ENCODE measurements at regions not wholly inside any gene's neighbourhood (a gene's known extent, or its start where the extent isn't known, plus 50 kb on each side); places are given as distances from the start of the nearest gene placed in this dataset.

DNA sequence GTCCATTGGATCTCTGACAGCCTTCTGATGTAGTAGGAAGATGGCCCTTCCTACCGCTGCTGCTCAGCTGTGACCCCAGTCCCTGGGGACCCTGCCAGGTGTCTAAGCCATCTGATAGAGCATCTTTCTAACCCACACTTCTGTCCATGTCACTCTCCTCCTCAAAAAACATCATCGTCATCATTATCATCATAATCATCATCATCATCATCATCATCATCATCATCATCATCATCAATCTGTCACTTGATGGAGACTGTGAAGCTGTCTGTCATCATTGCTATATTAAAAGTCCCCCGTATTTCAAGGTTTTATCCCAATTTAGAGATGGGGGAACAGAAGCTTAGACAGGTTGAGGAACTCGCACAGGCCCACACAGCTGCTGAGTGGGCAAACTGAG, 75.1 kb upstream of the SLC6A11 start:
- peaks cover 55% of the 10 kb centered on the region for H3K27me3 Mint-ChIP-seq (ENCODE audit: insufficient read depth, unreplicated experiment)
- H3K4me3 Mint-ChIP-seq (ENCODE audit: unreplicated experiment), result no peak overlapping the region
- POLR2A ChIA-PET, result interaction anchor here (0.7 kb wide), 1 partner anchor 79 kb away, joined by 3 read pairs; no protein-coding TSS in a partner anchor
- no peaks in the 10 kb centered on the region for H3K4me1 Mint-ChIP-seq (ENCODE audit: insufficient read depth, unreplicated experiment)
- no TSS peak for BruUV-seq (replicated peaks)
- H3K9me3 Mint-ChIP-seq (ENCODE audit: unreplicated experiment), result no peaks in the 10 kb centered on the region
- CTCF ChIA-PET, result interaction anchor here (0.6 to 7.5 kb wide), 6 partner anchors 8 to 404 kb away, joined by 3 to 103 read pairs (median 11); no protein-coding TSS in a partner anchor
- H3K27ac Mint-ChIP-seq (ENCODE audit: low read depth, unreplicated experiment), result no peak overlapping the region
- intact Hi-C loops (cut with micrococcal nuclease), result no loop called here
- no peak for DNase-seq (ENCODE audit: unreplicated experiment)
- no peaks in the 10 kb centered on the region for H3K36me3 Mint-ChIP-seq (ENCODE audit: insufficient read depth, unreplicated experiment)
- TF ChIP-seq, protein P1, sequence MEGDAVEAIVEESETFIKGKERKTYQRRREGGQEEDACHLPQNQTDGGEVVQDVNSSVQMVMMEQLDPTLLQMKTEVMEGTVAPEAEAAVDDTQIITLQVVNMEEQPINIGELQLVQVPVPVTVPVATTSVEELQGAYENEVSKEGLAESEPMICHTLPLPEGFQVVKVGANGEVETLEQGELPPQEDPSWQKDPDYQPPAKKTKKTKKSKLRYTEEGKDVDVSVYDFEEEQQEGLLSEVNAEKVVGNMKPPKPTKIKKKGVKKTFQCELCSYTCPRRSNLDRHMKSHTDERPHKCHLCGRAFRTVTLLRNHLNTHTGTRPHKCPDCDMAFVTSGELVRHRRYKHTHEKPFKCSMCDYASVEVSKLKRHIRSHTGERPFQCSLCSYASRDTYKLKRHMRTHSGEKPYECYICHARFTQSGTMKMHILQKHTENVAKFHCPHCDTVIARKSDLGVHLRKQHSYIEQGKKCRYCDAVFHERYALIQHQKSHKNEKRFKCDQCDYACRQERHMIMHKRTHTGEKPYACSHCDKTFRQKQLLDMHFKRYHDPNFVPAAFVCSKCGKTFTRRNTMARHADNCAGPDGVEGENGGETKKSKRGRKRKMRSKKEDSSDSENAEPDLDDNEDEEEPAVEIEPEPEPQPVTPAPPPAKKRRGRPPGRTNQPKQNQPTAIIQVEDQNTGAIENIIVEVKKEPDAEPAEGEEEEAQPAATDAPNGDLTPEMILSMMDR (IDR thresholded peaks at IDR 0.05; ENCODE audit: unreplicated experiment), result no peak

DNA sequence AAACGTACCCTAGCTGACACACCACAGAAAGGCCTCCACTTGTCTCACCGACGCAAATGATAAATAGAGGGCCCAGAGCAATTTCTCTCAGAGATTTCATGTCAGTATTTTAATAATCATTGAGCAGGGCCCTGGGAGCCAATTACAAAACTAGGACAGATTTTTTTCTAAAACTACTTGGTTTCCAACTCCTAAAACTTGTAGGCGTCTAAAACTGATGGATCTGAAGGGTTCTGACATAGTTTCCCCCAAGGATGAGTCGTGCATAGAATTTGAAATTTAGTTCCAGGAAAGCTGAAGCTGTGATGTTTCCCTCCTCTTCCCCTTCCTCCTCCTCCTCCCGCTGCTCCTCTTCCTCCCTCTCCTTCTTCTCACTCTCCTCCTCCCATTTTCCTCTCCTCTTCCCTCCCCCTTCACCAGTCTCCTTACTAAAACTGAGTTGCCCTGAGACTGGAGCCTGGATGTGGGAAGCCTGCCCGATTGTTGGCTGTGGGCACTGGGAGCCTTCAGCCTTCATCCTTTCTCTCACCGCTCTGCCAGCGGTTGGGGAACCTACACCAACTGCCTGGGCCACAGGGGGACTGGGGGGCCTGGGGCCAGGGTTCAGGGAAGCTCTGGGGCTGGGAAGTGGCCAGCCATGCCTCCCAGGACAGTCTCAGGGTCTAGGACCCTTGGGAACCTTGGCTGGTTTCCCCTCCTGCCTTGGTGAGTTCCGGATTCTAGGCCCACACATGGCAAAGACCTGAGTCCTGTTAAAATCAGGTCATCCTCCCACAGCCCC, 73.9 kb upstream of the SLC6A11 start:
- intact Hi-C loops (cut with micrococcal nuclease), result no loop called here
- POLR2A ChIA-PET, result interaction anchor here (0.5 kb wide), 1 partner anchor 10 kb away, joined by 3 read pairs; no protein-coding TSS in a partner anchor
- Mint-ChIP-seq H3K27me3 (ENCODE audit: insufficient read depth, unreplicated experiment) (peaks cover 55% of the 10 kb centered on the region), H3K36me3 (ENCODE audit: insufficient read depth, unreplicated experiment) (no peaks in the 10 kb centered on the region), H3K4me1 (ENCODE audit: insufficient read depth, unreplicated experiment) (no peaks in the 10 kb centered on the region), H3K4me3 (ENCODE audit: unreplicated experiment) (no peak overlapping the region), H3K9me3 (ENCODE audit: unreplicated experiment) (no peaks in the 10 kb centered on the region), H3K27ac (ENCODE audit: low read depth, unreplicated experiment) (no peak overlapping the region)
- CTCF ChIA-PET, result interaction anchor here (0.8 kb wide), 1 partner anchor 1025 kb away, joined by 3 read pairs; no protein-coding TSS in a partner anchor
- TF ChIP-seq, protein P1 (IDR thresholded peaks at IDR 0.05; ENCODE audit: unreplicated experiment), result no peak
- DNase-seq (ENCODE audit: unreplicated experiment), result no peak
- no TSS peak for BruUV-seq (replicated peaks)

DNA sequence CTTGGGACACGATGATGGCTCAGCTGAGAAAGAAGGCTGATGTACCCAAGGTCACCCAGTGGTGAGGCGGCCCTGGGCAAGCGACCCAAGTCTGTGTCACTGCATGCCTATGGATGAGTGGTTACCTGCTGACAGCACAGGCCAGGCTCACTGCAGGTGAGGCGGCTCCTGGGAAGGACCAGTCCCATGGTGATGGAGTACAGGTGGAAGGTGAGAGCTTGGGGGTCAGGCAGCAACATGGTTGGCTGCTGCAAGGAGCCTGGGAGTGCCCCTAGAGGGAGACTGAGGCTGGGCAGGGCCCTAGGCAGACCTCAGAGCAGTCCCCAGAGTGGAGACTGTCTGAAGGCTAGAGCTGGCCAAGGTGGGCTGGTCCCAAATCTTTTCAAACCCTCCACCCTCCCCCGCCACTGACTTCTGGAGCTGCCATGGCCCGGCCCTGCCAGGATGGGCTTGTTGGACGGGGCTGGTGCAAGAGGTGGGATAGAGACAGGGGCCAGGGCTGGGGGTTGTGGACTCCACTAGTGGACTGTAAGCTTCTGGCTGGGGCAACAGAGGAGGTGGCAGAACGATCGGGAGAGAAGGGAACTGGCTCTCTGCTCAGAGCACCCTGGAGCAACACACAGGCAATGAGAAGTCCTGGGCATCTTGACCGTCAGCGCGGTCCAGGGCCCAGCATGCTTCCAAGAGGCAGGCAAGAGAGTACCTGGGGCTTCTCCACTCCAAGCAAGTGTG, 72.5 kb upstream of the SLC6A11 start:
- no peak overlapping the region for H3K27ac Mint-ChIP-seq (ENCODE audit: low read depth, unreplicated experiment)
- intact Hi-C loops (cut with micrococcal nuclease), result no loop called here
- CTCF ChIA-PET, result interaction anchor here (0.6 to 0.8 kb wide), 4 partner anchors 10 to 327 kb away, joined by 3 read pairs; no protein-coding TSS in a partner anchor
- no peak for DNase-seq (ENCODE audit: unreplicated experiment)
- no TSS peak for BruUV-seq (replicated peaks)
- H3K4me1 Mint-ChIP-seq (ENCODE audit: insufficient read depth, unreplicated experiment), result no peaks in the 10 kb centered on the region
- no peaks in the 10 kb centered on the region for H3K9me3 Mint-ChIP-seq (ENCODE audit: unreplicated experiment)
- H3K36me3 Mint-ChIP-seq (ENCODE audit: insufficient read depth, unreplicated experiment), result no peaks in the 10 kb centered on the region
- TF ChIP-seq, protein P1 (IDR thresholded peaks at IDR 0.05; ENCODE audit: unreplicated experiment), result no peak
- H3K27me3 Mint-ChIP-seq (ENCODE audit: insufficient read depth, unreplicated experiment), result peaks cover 40% of the 10 kb centered on the region
- no peak overlapping the region for H3K4me3 Mint-ChIP-seq (ENCODE audit: unreplicated experiment)
- POLR2A ChIA-PET, result interaction anchor here (0.6 kb wide), 2 partner anchors 305 to 1663 kb away, joined by 3 read pairs; no protein-coding TSS in a partner anchor

DNA sequence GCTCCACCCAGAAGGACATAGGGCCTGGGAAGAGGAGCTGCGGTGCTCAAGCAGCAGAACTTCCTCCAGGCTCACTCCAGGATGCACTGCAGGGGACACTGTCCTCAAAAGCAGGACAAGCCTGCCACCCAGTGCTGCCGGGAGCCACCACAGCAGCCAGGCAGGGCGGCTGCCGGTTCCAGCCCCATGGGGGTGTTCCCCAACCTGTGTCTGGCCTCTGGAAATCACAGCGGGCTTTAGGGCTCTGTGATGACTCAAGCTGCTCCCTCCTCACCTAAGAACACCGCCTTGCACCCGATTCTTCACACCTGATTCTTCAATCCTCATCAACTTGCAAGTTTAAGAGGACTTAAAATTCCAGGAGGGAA, 71.9 kb upstream of the SLC6A11 start:
- peak; percentile 12 for DNase-seq (ENCODE audit: unreplicated experiment)

More for the DNA sequence above, 71.9 kb upstream of the SLC6A11 start:
- Mint-ChIP-seq H3K4me3 (ENCODE audit: unreplicated experiment) (no peak overlapping the region), H3K27ac (ENCODE audit: low read depth, unreplicated experiment) (no peak overlapping the region), H3K36me3 (ENCODE audit: insufficient read depth, unreplicated experiment) (no peaks in the 10 kb centered on the region), H3K27me3 (ENCODE audit: insufficient read depth, unreplicated experiment) (peaks cover 38% of the 10 kb centered on the region), H3K4me1 (ENCODE audit: insufficient read depth, unreplicated experiment) (no peaks in the 10 kb centered on the region), H3K9me3 (ENCODE audit: unreplicated experiment) (no peaks in the 10 kb centered on the region)
- TF ChIP-seq, protein P1 (IDR thresholded peaks at IDR 0.05; ENCODE audit: unreplicated experiment), result no peak
- POLR2A ChIA-PET, result interaction anchor here (0.6 kb wide), 1 partner anchor 1662 kb away, joined by 3 read pairs; no protein-coding TSS in a partner anchor
- no TSS peak for BruUV-seq (replicated peaks)
- intact Hi-C loops (cut with micrococcal nuclease), result no loop called here
- CTCF ChIA-PET, result interaction anchor here (0.6 kb wide), 4 partner anchors 9 to 122 kb away, joined by 3 read pairs; no protein-coding TSS in a partner anchor

All from MCF 10A (cell line).